Liver (tissue), 3 donors: ENCODE measurements at regions not wholly inside any gene's neighbourhood (a gene's known extent, or its start where the extent isn't known, plus 50 kb on each side); places are given as distances from the start of the nearest gene placed in this dataset.

Experiments
- CTCF ChIP-seq: fragments of 150-350 bp; IDR thresholded peaks from 2 replicates; pipeline ENCODE4 v1.5.1; 2017; ENCODE audit warnings: improper control_type of control experiment, low read depth, low read length; ENCODE audit not compliant: missing input control
- FOXA2 ChIP-seq: IDR thresholded peaks from 2 replicates; pipeline ENCODE4 v1.6.1; 2016; ENCODE audit warnings: antibody characterized with exemption
- GABPA ChIP-seq, 2 donors: IDR thresholded peaks in 1 of 2; conservative IDR thresholded peaks in 1 of 2; 2 replicates each; pipeline ENCODE4 v1.6.1; 2016; ENCODE audit warnings: antibody characterized with exemption in 2 of 2, mild to moderate bottlenecking in 1 of 2, moderate library complexity in 1 of 2
- NR2F2 ChIP-seq: IDR thresholded peaks from 2 replicates; pipeline ENCODE4 v1.6.1; 2016; ENCODE audit warnings: antibody characterized with exemption
- donor health status: healthy.
- donor health status: healthy.

GRCh38 chr19:16024266-16025107 is 51.8 kb upstream of the TPM4 start:
- TF ChIP-seq NR2F2, result no peak
- TF ChIP-seq GABPA (IDR thresholded peaks at IDR 0.05 in 1 of 2, conservative IDR thresholded peaks at IDR 0.05 in 1 of 2), result no peak
- TF ChIP-seq CTCF, result no peak
- TF ChIP-seq FOXA2, result no peak
